H1 (cell line): ENCODE measurements at regions not wholly inside any gene's neighbourhood (a gene's known extent, or its start where the extent isn't known, plus 50 kb on each side); places are given as distances from the start of the nearest gene placed in this dataset.

Source experiments
- CTCF ChIA-PET: fragments of 300-600 bp; sonication (Branson Sonifier 250); formaldehyde crosslinking; loops from one replicate; lab custom pipeline; 2021; ENCODE audit not compliant: partially characterized antibody; lab: Charles Lee
- POLR2A ChIA-PET: fragments of 300-600 bp; sonication (Branson Sonifier 250); formaldehyde crosslinking; loops from one replicate; lab custom pipeline; 2021; ENCODE audit warnings: inconsistent platforms; ENCODE audit not compliant: partially characterized antibody; lab: Charles Lee
- DNase-seq, 2 experiments: peaks; one replicate each; pipeline versions ENCODE4 v3.0.0 to v3.0.0-alpha.2; 2010 to 2022; ENCODE audit warnings: low spot score in 2 of 2, low read depth in 1 of 2, mixed read lengths in 1 of 2
- FAIRE-seq: peaks from 2 replicates; lab custom pipeline; 2011; peaks lifted over from hg19 to GRCh38; lab: Jason Lieb, UNC
- H2AFZ ChIP-seq: 2 replicates; pipeline ENCODE4 v1.8.1; 2012; ENCODE audit warnings: low read length, inconsistent platforms
- H2AK5ac ChIP-seq: 2 replicates; pipeline ENCODE4 v1.6.1; 2013; ENCODE audit warnings: low read depth, low read length
- H2BK120ac ChIP-seq: replicated peaks from 2 replicates; pipeline ENCODE3; 2013; ENCODE audit warnings: low read depth, low read length, inconsistent platforms
- H2BK12ac ChIP-seq: 2 replicates; pipeline ENCODE4 v1.6.1; 2013; ENCODE audit warnings: low read depth, low read length
- H2BK15ac ChIP-seq: 2 replicates; pipeline ENCODE4 v1.6.1; 2013; ENCODE audit warnings: low read length
- H2BK20ac ChIP-seq: 2 replicates; pipeline ENCODE4 v1.6.1; 2013; ENCODE audit warnings: low read length
- H2BK5ac ChIP-seq: 2 replicates; pipeline ENCODE4 v1.6.1; 2013; ENCODE audit warnings: low read depth, low read length
- H3K14ac ChIP-seq: 2 replicates; pipeline ENCODE4 v1.6.1; 2013; ENCODE audit warnings: inconsistent platforms; ENCODE audit not compliant: insufficient read length
- H3K18ac ChIP-seq: 2 replicates; pipeline ENCODE4 v1.6.1; 2013; ENCODE audit warnings: low read length; ENCODE audit errors: extremely low read depth
- H3K23ac ChIP-seq: 2 replicates; pipeline ENCODE4 v1.6.1; 2013; ENCODE audit warnings: inconsistent platforms; ENCODE audit not compliant: insufficient read length
- H3K23me2 ChIP-seq: 2 replicates; pipeline ENCODE4 v1.6.1; 2013; ENCODE audit warnings: low read depth, low read length
- H3K27ac ChIP-seq: 2 replicates; pipeline ENCODE4 v1.6.1; 2011; ENCODE audit warnings: low read depth, low read length, inconsistent platforms
- H3K27me3 ChIP-seq, 4 experiments: replicated peaks in 1 of 4; 1 replicate in 1 of 4; 2 replicates in 3 of 4; pipeline versions ENCODE4 v1.6.1 to v1.8.1; 2011 to 2013; ENCODE audit warnings: low read length in 3 of 4, mild to moderate bottlenecking in 3 of 4, inconsistent platforms in 2 of 4, mixed read lengths in 2 of 4, moderate library complexity in 1 of 4; ENCODE audit not compliant: control insufficient read depth in 3 of 4, insufficient read depth in 3 of 4; ENCODE audit errors: extremely low read depth in 1 of 4
- H3K36me3 ChIP-seq, 4 experiments: 2 replicates each; pipeline versions ENCODE4 v1.6.1 to v1.8.1; 2011 to 2013; ENCODE audit warnings: mild to moderate bottlenecking in 4 of 4, low read length in 3 of 4, moderate library complexity in 2 of 4, control low read depth in 1 of 4, inconsistent platforms in 1 of 4; ENCODE audit not compliant: insufficient read depth in 4 of 4, control insufficient read depth in 2 of 4
- H3K4ac ChIP-seq: replicated peaks from 2 replicates; pipeline ENCODE3; 2013; ENCODE audit warnings: low read length, low read depth, mixed read lengths, inconsistent platforms; ENCODE audit not compliant: insufficient read length
- H3K4me1 ChIP-seq, 4 experiments: replicated peaks in 1 of 4; 1 replicate in 1 of 4; 2 replicates in 3 of 4; pipeline versions ENCODE4 v1.6.1 to v1.8.1; 2011 to 2013; ENCODE audit warnings: low read length in 3 of 4, inconsistent platforms in 2 of 4, mixed read lengths in 1 of 4; ENCODE audit not compliant: insufficient read depth in 4 of 4, control insufficient read depth in 3 of 4
- H3K4me2 ChIP-seq, 2 experiments: 2 replicates each; pipeline versions ENCODE4 v1.6.1 to v1.8.1; 2011 to 2013; ENCODE audit warnings: low read depth in 2 of 2, low read length in 2 of 2, control low read depth in 1 of 2, inconsistent platforms in 1 of 2, mild to moderate bottlenecking in 1 of 2; ENCODE audit not compliant: insufficient read depth in 1 of 2
- H3K4me3 ChIP-seq, 4 experiments: fragments of 200-600, 300-600 bp in 1 of 4; sonication (generic), shearing (Covaris generic), sonication (Bioruptor Twin) in 1 of 4; 2 replicates each; pipeline versions ENCODE4 v1.5.1 to v1.8.1; 2011 to 2016; ENCODE audit warnings: low read length in 4 of 4, low read depth in 3 of 4, control low read depth in 2 of 4, inconsistent platforms in 2 of 4, mild to moderate bottlenecking in 2 of 4, mixed read lengths in 1 of 4, moderate library complexity in 1 of 4; ENCODE audit not compliant: insufficient read depth in 2 of 4; ENCODE audit errors: extremely low read depth in 1 of 4
- H3K56ac ChIP-seq: replicated peaks from 2 replicates; pipeline ENCODE3; 2013; ENCODE audit warnings: low read depth, mild to moderate bottlenecking, mixed read lengths, low read length, inconsistent platforms; ENCODE audit not compliant: insufficient read length
- H3K79me1 ChIP-seq: 2 replicates; pipeline ENCODE4 v1.6.1; 2013; ENCODE audit warnings: low read depth, low read length, control low read depth
- H3K79me2 ChIP-seq, 2 experiments: 2 replicates each; pipeline versions ENCODE4 v1.6.1 to v1.8.1; 2012 to 2013; ENCODE audit warnings: low read length in 2 of 2, mild to moderate bottlenecking in 2 of 2, inconsistent platforms in 1 of 2; ENCODE audit not compliant: insufficient read depth in 2 of 2, control insufficient read depth in 1 of 2
- H3K9ac ChIP-seq, 4 experiments: replicated peaks in 1 of 4; 1 replicate in 1 of 4; 2 replicates in 3 of 4; pipeline versions ENCODE4 v1.6.1 to v1.8.1; 2011 to 2013; ENCODE audit warnings: low read depth in 3 of 4, low read length in 3 of 4, control low read depth in 2 of 4, mild to moderate bottlenecking in 2 of 4, moderate library complexity in 2 of 4, inconsistent platforms in 1 of 4; ENCODE audit errors: extremely low read depth in 1 of 4
- H3K9me3 ChIP-seq, 2 experiments: 2 replicates each; pipeline versions ENCODE4 v1.6.1 to v1.8.1; 2012 to 2013; ENCODE audit warnings: mild to moderate bottlenecking in 2 of 2, moderate library complexity in 2 of 2, control low read depth in 1 of 2, inconsistent platforms in 1 of 2, low read depth in 1 of 2, low read length in 1 of 2, mixed read lengths in 1 of 2; ENCODE audit not compliant: insufficient read depth in 2 of 2
- H4K20me1 ChIP-seq, 2 experiments: replicated peaks in 1 of 2; 2 replicates each; pipeline versions ENCODE3 to v1.8.1; 2011 to 2013; ENCODE audit warnings: inconsistent platforms in 2 of 2, low read length in 2 of 2, mild to moderate bottlenecking in 1 of 2; ENCODE audit not compliant: insufficient read depth in 2 of 2, control insufficient read depth in 1 of 2
- H4K5ac ChIP-seq: 2 replicates; pipeline ENCODE4 v1.6.1; 2013; ENCODE audit warnings: low read length, low read depth, mixed read lengths, inconsistent platforms; ENCODE audit not compliant: insufficient read length
- H4K8ac ChIP-seq: 2 replicates; pipeline ENCODE4 v1.8.0; 2013; ENCODE audit warnings: mild to moderate bottlenecking, moderate library complexity, low read length, inconsistent platforms; ENCODE audit not compliant: insufficient read depth; ENCODE audit errors: extremely low read depth
- H4K91ac ChIP-seq: replicated peaks from 2 replicates; pipeline ENCODE3; 2013; ENCODE audit warnings: low read length, mixed read lengths, inconsistent platforms; ENCODE audit not compliant: insufficient read length
- SAP30 ChIP-seq: fragments of 300-600 bp; sonication (generic); IDR thresholded peaks from 2 replicates; pipeline ENCODE4 v1.7.1; 2012; ENCODE audit warnings: low read length, moderate library complexity, mild to moderate bottlenecking, inconsistent platforms; ENCODE audit not compliant: insufficient read depth, insufficient replicate concordance
- YY1 ChIP-seq: IDR thresholded peaks from 2 replicates; pipeline ENCODE4 v1.6.1; 2011; ENCODE audit warnings: low read depth, mild to moderate bottlenecking, low read length
- WGBS, 2 experiments: shearing (Covaris generic) in 1 of 2; methylation state at CpG; one replicate each; pipeline versions ENCODE4 v1.1.6 to v1.1.7; 2013 to 2015; ENCODE audit warnings: low lambda C conversion rate in 2 of 2, mixed read lengths in 2 of 2, inconsistent platforms in 1 of 2, low coverage in 1 of 2, missing lambda C conversion rate in 1 of 2; ENCODE audit not compliant: insufficient replicate concordance in 2 of 2, insufficient coverage in 1 of 2, insufficient read length in 1 of 2; ENCODE audit errors: extremely low coverage in 1 of 2, missing lambda C conversion rate in 1 of 2; 5-methylcytosine and 5-hydroxymethylcytosine counted together

- H3K18ac ChIP-seq, result no peak overlapping the region
- no peak overlapping the region for H2BK12ac ChIP-seq
- no peaks in the 10 kb centered on the region for H3K23me2 ChIP-seq
- H3K4me3 ChIP-seq, result no peak overlapping the region
- no peak overlapping the region for H2BK120ac ChIP-seq
- H4K8ac ChIP-seq, result no peak overlapping the region
- no peak overlapping the region for H3K14ac ChIP-seq
- WGBS, 2 experiments, result 91% methylated on average over 2 of the region's 2 CpGs; no CpG with 5 or more reads in 1 of the 2 experiments
- H4K20me1 ChIP-seq, result no peaks in the 10 kb centered on the region
- no peak overlapping the region for H2AK5ac ChIP-seq
- no peaks in the 10 kb centered on the region for H3K27me3 ChIP-seq
- H2BK15ac ChIP-seq, result no peak overlapping the region
- no peak overlapping the region for H3K27ac ChIP-seq
- H4K91ac ChIP-seq, result no peak overlapping the region
- no peaks in the 10 kb centered on the region for H3K4me1 ChIP-seq
- H3K9me3 ChIP-seq, result no peaks in the 10 kb centered on the region
- H3K79me2 ChIP-seq, result no peaks in the 10 kb centered on the region
- no peak overlapping the region for H3K23ac ChIP-seq
- no peak overlapping the region for H3K56ac ChIP-seq
- H2AFZ ChIP-seq, result no peak overlapping the region
- FAIRE-seq, result no peak
- no peak overlapping the region for H2BK20ac ChIP-seq
- no peak overlapping the region for H3K4ac ChIP-seq
- no peak overlapping the region for H2BK5ac ChIP-seq
- no peaks in the 10 kb centered on the region for H3K36me3 ChIP-seq
- ChIA-PET CTCF (no interaction called here), POLR2A (no interaction called here)
- no peaks in the 10 kb centered on the region for H3K79me1 ChIP-seq
- no peak for TF ChIP-seq SAP30
- no peak for TF ChIP-seq YY1
- H3K4me2 ChIP-seq, result no peak overlapping the region
- no peak for DNase-seq
- H4K5ac ChIP-seq, result no peak overlapping the region
- no peak overlapping the region for H3K9ac ChIP-seq
Measured at GRCh38 chr4:37066159-37066558, 178.4 kb upstream of the NWD2 start.
